Cerebellar cortex (tissue), 1 donor: ENCODE measurements at regions not wholly inside any gene's neighbourhood (a gene's known extent, or its start where the extent isn't known, plus 50 kb on each side); places are given as distances from the start of the nearest gene placed in this dataset.

Experiments used
- DNase-seq: peaks from one replicate; pipeline ENCODE4 v3.0.0-alpha.2; 2015; ENCODE audit warnings: low spot score

- no peak for DNase-seq
These were observed 792.7 kb downstream of the MAT2B start for GRCh38 chr5:164298165-164298564.

- no peak for DNase-seq
These were observed 794.9 kb downstream of the MAT2B start for GRCh38 chr5:164300295-164300694.

DNA sequence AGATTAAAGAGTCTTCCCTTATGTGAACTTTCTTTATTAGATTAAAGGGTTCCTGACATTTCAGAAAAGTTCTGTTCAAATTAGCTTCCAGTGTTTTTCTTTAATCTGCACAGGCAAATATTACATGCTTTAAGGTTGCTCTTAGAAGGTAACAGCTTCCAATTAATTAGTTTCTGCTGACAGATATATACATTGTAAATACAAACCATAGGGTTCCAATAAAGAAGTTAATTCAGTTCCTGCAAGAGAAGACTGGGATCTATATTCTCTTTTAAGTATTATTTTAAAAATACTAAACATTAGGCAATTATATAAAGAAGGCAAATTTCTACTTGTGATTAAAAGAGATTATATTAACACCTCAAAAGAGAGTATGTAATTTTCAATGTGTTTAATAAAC is 795.7 kb downstream of the MAT2B start:
- DNase-seq, result no peak

- no peak for DNase-seq
These were observed 796.3 kb downstream of the MAT2B start for GRCh38 chr5:164301708-164302107.

- no peak for DNase-seq
These were observed 797.3 kb downstream of the MAT2B start for GRCh38 chr5:164302533-164303235.

DNA sequence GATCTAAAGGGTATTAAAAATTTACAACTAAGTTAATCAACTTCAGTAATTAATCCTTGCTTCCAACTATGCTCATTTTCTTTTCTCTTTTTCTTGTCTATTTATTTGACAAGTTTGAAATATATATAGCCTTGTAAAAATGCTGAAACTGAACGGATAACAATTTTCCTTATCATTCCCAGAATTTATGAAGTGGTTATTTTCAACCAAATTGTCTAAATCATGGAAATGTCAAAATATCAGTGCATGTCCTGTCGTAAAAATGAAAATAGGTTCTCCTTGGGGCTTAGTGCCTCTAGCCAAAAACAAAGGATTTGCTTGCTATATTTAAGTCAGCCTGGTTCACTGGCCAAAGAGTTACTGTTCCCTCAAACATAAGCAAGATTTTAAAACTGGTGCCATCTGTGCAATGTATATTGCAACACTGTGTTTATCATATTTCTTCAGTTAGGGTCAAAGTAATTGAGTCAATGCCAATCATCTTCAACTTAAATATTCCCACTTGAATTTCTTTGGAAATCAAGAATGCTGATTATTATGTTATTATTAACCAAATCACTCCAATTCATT is 798.3 kb downstream of the MAT2B start:
- DNase-seq, result no peak

GRCh38 chr5:164306662-164307061 is 801.2 kb downstream of the MAT2B start:
- DNase-seq, result no peak

GRCh38 chr5:164312801-164313200 is 807.4 kb downstream of the MAT2B start:
- DNase-seq, result no peak

GRCh38 chr5:164317676-164318075 is 812.3 kb downstream of the MAT2B start:
- DNase-seq, result no peak

DNA sequence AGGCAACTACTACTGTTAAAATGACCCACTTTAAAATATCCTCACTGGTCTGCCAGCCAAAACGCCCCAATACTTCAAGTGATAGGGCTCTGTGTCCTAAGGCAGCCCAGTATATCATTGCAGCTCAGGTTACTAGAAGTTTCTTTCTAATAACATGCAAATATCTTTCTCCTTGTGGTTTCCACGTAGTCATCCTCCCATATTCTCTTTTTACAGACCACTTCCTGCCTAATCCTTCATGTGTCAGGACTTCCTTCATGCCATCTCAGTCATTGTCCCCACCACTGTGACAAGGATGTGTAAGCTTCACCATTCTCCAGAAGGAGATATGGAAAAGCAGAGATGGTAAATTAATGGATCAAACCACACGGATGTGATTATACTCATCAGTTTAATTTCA is 813.7 kb downstream of the MAT2B start:
- no peak for DNase-seq

DNA sequence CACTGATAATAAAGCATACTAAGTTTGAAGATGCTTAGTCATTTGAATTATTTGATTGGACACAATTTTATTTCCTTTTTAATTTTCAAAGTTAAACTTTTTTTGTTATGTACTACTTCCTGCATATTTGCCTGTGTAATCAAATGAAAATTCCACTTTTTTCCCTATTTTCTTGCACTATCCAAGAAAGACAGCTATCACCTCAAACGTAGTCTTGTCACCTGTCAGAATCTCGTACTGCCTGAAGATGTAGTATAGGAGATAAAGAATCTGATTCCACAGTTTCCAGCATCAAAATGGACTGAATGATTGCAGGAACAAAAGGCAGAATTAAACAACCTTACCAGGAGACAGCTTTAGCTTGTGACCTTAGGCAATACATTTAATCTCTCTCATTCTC is 818.8 kb downstream of the MAT2B start:
- no peak for DNase-seq

- DNase-seq, result peak; percentile 7
These were observed 820.8 kb downstream of the MAT2B start for GRCh38 chr5:164326219-164326618.

DNA sequence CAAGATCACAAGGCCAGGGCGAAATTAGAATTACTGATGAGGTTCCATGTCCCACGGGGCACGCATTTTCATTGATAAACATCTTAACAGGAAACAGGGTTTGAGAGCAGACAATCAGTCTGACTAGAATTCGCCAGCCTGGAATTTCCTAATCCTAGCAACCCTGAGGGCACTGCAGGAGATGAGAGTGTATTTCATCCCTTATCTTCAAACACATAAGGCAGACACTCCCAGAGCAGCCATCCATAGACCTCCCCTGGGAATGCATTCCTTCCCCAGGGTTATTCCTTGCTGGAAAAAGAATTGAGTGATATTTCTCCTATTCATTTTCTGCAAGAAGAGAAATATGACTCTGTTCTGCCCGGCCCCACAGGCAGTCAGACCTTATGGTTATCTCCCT is 821.7 kb downstream of the MAT2B start:
- peak; percentile 23 for DNase-seq

- no peak for DNase-seq
These were observed 827.2 kb downstream of the MAT2B start for GRCh38 chr5:164332349-164333196.

DNA sequence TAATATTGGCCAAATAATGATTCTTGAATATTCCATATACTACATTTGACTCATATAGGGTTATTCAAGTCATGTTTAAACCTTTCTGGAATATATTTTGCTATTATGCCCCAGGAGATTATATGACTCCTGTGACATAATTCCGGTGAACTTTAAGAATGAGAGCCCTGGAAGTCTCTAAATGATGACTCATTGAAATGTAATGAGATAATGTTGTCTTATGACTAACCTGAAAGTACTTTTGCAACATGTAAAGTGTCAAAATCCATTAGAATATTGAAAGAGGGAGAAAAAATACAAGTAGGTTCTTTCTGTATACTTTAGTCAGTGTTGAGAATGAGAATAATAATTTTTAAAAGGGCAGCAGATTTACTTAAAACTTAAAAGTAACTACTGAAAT is 830.4 kb downstream of the MAT2B start:
- DNase-seq, result no peak

DNA sequence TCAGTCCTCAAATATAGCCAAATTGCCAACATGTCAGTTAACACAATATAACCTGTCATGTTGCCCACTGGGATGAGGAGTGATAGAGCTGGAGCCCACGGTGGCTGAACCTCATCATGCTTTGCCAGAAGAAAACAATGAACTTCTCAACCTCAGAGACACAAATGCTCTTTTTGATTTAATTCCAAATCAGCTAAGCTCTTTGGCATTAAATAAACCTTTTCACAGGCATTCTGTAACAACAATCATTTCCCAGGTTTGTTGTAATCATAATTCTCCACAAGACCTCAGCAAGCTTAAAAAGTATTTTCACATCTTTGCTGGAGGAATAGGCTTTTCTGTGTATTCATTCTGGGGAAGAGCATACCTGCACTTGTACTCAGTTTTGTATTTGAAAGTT is 830.9 kb downstream of the MAT2B start:
- DNase-seq, result no peak

DNA sequence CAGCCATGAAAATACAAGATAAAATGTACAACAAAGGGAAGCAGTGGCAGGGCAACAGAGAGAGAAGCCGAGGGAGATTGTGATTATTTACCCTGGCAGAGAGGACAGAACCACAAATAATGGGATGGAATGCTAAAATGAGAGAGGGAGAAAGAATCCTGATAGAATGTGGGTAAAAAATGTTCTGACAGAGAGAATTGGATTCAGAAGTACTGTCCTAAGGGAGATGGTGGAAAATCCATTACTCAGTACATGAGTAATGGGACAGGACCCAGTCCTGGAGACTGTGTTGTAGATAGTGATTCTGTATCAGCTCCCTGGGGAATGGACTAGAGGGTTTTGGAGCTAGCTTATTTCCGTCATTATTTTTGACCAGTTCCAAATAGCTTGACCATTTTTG is 831.5 kb downstream of the MAT2B start:
- no peak for DNase-seq

DNA sequence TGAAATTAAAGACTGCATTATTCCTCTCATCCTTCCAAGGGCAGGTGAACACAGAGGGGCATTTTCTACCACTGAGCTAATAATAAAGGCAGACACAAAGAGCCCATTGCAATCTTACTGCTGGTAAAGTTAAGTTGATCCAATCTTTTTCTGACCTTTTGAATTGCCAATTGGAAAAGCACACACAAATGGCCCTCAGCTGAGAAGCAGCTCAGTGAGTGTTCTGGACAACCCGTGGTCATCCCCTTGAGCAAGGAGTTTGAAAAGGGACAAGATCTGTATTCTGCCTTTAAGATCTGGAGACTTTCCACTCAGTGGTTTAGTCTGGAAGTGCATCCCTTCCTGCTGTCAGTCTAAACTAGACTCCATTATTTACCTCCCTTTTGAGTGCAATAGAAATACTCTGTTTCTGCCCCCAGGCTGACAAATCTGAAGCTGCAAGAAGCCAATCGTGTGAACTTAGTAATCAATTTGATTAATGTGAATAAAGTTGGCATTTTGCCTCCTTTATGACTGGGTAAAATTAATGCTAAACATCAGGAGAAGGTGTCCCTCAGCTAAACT is 835.7 kb downstream of the MAT2B start:
- no peak for DNase-seq

DNA sequence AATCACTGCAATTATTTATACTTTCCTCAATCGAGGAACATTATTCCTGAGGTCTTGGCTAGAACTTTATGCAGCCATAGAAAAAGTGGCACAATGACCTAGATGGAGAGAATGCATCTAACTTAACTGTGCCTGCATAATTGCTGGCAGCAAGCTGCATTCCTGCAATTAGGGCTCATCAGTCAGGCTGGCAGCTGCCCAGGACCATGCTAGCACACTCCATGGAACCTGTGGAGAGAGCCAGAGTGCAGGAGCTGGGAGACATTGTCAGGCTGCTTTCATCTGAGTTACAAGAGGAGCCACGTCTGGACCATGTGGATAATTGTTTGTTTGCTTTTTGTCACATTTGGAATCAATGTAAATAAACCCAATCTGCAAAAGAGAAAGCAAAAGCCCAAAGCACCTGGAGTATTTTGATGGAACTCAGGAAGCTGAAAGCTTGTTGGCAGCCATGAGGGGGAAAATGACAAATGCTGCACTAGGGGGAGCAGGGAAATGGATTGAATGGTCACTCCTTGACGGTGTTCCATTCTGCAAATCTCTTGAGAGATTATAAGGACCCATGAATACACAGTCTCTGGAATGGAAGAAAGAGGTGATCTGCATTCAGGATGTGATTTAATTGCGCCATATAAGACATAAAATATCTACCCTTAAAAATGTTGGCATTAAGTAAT is 839.9 kb downstream of the MAT2B start:
- DNase-seq, result no peak

DNA sequence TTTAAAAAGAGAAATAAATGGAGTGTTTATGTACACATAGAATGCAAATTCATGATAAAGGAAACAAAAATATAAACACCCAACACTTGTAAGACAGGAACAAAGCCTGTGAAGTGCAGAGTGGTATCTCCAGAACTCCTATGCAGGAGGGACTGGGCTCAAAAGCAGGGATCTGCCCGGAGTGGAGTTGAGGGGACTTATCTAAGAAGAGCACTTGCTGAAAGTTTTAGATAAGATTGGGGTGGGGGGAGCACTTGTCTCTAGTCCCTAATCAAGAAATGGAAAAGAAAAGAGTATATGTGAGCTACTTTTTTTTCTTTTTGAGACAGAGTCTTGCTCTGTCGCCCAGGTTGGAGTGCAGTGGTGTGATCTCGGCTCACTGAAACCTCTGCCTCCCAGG is 840.4 kb downstream of the MAT2B start:
- DNase-seq, result no peak

GRCh38 chr5:164346785-164347630 is 841.6 kb downstream of the MAT2B start:
- DNase-seq, result no peak
